HG02852 (cell line): ENCODE measurements at regions not wholly inside any gene's neighbourhood (a gene's known extent, or its start where the extent isn't known, plus 50 kb on each side); places are given as distances from the start of the nearest gene placed in this dataset.
"Not testable (repeated sequence)": the region's sequence is repeated elsewhere in the genome, so short reads cannot be mapped to it uniquely, and the experiment has no call there.

Experiments
- ATAC-seq: cut with Tn5 transposase; IDR thresholded peaks from one replicate; pipeline ENCODE4 v1.9.1; 2021; ENCODE audit warnings: mild to moderate bottlenecking, moderate library complexity; ENCODE audit not compliant: unreplicated experiment

- no peak for ATAC-seq
Measured at GRCh38 chr3:43838009-43838758, 147.4 kb downstream of the ABHD5 start.

- ATAC-seq: no peak
Measured at GRCh38 chr3:43838877-43839276, 148.1 kb downstream of the ABHD5 start.

- ATAC-seq: no peak
Measured at GRCh38 chr3:43843386-43843785, 152.6 kb downstream of the ABHD5 start.

DNA sequence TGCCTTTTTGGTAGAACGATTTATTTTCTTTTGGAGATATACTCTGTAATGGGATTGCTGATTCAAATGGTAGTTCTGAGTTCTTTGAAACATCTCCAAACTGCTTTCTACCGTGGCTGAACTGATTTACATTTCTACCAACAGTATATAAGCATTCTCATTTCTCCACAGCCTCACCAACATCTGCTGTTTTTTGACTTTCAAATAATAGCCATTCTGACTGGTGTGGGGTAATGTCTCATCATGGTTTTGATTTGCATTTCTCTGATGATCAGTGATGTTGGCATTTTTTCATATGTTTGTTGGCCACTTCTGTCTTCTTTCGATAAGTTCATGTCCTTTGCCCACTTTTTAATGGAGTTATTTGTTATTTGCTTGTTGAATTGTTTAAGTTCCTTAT lies 154.0 kb downstream of the ABHD5 start:
- ATAC-seq: no peak

GRCh38 chr3:43845553-43845952 lies 154.8 kb downstream of the ABHD5 start:
- not testable (repeated sequence) for ATAC-seq

DNA sequence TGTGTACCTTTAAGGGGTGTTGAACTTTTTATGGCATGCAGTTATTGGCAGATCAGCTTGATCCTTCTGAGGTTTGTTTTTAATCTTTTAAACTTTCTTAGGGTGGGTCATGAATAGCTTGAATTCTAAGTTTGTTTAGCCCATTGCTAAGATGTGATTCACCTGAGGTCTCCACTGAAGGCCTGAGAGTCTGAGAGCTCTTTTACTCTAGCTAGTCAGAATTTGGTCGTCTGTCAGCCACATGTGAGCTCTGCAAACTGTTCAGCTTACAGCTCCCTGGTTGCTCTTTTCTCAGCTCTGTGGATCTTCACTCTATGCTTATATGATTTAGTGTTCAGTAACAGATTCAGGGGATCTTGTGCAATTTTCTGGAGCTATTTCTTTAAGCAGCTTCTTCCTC lies 161.3 kb downstream of the ABHD5 start:
- ATAC-seq: no peak

- ATAC-seq: no peak
Measured at GRCh38 chr3:43854283-43854682, 163.5 kb downstream of the ABHD5 start.

DNA sequence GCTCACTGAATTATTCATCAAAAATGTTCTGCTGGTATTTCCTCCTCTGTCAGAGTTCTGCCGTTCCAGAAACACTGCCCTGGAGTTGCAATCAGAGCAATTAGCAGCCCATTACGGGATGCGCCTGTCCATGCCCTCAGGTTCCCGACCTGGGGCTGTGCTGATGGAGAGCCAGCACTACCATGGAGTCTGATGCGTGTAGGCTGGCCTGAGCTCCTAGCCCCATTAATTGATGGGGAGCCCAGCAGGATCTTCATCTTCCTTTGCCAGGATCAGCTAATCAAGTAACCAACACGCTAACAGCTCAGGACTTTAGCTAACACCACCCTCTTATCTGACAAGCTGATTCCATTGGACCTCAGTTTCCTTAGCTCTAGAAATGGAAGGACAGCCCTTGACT lies 164.2 kb downstream of the ABHD5 start:
- no peak for ATAC-seq

- no peak for ATAC-seq
Measured at GRCh38 chr3:43855674-43856299, 165.0 kb downstream of the ABHD5 start.

- no peak for ATAC-seq
Measured at GRCh38 chr3:43856351-43856750, 165.6 kb downstream of the ABHD5 start.

GRCh38 chr3:43856761-43857160 lies 166.0 kb downstream of the ABHD5 start:
- ATAC-seq: no peak

- ATAC-seq: no peak
Measured at GRCh38 chr3:43857361-43858293, 166.9 kb downstream of the ABHD5 start.

DNA sequence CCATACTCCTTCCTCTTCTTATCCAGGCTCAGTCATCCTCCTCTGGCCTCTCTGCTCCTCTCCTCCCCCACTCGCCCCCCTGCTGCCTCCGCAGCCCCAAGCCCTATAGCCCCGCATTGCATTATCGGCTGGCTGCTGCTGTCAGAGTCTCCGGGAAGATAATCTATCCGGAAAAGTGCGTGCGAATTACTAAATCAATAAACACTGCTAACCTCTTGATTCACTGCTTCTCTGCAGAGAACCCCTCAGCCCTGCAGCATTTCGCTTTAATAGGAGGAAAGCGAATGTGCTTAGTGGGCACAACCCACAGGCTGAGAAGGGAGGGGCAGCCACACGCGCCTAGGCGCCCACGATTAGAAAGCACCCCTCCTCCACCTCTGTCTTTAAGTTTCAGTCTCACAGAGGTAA lies 167.6 kb downstream of the ABHD5 start:
- no peak for ATAC-seq

GRCh38 chr3:43859766-43860165 lies 169.0 kb downstream of the ABHD5 start:
- ATAC-seq: no peak

GRCh38 chr3:43861635-43862034 lies 170.9 kb downstream of the ABHD5 start:
- no peak for ATAC-seq

GRCh38 chr3:43862470-43862869 lies 171.7 kb downstream of the ABHD5 start:
- ATAC-seq: no peak

DNA sequence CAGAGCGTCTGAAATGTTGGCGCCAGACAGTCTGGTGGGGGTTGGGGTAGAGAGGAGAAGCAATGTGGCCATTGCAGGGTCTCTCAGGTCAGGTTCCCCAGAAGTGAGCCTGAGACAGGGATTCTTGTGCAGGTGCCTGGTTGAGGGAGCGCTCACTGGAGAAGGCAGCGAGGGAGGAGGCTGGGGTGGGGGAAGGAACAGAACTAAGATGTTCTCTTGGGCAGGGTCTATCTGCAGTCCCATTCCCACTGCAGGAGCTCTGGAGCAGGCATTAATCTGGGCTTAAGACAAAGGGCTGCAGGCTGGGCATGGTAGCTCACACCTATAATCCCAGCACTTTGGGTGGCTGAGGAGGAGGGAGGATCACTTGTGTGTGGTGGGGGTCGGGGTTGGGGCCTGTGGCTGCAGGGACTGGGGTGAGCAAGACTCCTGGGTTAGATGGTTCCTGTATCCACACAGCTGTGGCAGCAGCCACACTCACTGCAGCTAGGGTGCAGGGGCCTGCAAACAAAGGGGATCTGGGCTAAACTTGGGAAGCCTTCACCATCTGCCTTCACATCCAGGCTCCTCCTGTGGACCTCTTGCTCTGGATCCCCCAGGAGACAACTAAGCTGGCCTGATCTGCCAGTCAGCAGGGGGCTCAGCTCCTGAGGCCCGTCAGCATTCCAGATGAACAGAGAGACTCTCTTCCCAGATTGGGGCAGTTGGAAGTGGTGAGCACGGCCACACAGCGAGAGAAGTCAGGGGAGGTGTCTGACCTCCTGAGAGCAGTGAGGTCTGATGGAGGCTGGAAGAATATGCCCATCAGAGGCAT lies 172.5 kb downstream of the ABHD5 start:
- ATAC-seq: no peak

DNA sequence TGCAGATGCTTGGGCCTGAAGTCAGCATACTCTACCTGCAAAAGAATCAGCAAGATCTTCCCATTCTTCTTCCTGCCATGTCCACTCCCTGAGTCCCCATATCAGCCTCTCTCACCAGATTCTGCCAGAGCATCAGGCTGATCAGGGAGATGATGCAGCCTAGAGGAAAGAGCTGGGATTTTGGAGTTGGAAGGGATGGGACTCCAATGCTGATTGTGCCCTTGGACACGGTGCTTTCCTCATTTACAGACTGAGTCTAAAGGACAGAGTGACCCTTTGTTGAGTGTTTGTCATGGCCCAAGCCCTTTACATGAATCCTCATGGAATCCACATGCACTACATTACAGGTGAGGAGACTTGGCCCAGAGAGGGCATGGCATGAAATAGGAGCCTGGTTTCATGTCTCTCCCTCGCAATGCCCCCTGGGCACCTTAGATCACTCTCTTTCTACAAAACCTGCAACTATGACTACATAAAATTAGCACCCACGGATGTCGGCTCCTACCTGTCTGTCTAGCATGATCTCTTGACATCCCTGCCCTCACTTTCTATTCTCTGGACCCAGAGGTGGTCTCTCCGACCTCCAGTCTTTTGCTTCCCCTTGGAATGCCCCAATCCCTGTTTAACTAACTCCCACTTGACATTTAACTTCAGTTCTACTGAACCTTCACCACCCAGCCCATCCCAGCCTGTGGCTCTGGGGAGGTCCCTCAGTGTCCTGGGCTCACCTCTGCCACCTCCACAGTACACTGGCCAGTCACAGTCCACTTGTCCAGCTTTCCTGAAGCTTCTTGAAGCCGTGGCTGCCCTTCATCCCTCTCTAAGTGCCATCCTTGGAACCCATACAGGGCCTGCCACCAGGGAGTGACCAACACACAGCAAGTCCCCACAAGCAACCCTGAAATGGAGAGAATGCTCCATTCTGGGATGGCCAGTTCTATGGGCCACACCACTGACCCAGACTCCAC lies 173.5 kb downstream of the ABHD5 start:
- no peak for ATAC-seq

DNA sequence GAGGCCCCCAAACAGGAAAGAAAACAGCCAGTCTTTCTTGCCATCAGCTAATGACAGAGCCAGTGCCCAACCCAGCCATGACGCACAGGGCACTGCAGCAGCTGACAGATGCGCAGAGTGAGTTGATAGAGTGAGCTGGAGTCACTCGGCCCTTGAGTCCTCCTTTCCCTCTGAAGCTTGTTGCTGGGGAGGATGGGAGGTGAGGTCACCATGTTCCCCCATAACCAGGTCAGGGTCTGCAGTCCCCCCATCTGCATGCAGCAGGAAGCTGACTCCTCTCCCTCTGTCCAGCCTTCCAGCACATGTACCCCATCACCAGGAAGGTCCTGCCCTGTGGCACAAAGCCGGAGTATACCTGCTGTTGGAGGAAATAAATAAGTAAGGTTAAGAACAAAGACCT lies 174.6 kb downstream of the ABHD5 start:
- ATAC-seq: no peak
